ENCODE measurements at regions not wholly inside any gene's neighbourhood (a gene's known extent, or its start where the extent isn't known, plus 50 kb on each side); places are given as distances from the start of the nearest gene placed in this dataset.
"Not testable (repeated sequence)": the region's sequence is repeated elsewhere in the genome, so short reads cannot be mapped to it uniquely, and the experiment has no call there.

DNA sequence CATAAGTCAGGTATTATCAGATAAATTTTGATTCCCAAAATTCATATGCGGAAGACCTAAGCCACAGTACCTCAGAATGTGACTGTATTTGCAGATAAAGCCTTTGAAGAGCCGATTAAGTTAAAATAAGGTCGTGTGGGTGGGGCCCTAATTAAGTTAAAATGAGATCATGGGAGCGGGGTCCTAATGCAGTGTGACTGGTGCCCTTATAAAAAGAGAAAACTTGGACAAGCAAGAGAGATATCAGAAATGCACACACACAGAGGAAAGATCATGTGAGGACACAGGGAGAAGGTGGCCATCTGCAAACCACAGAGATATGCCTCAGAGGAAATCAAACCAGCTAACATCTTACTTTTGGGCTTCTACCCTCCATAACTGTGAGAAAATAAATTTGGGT is 236.1 kb downstream of the FBXO8 start:
- intact Hi-C loops (cut with micrococcal nuclease): no loop called here
- H3K4me3 Mint-ChIP-seq (ENCODE audit: low read depth): no peak overlapping the region
- peaks cover 6% of the 10 kb centered on the region for H3K9me3 Mint-ChIP-seq
- no peaks in the 10 kb centered on the region for H3K4me1 Mint-ChIP-seq (ENCODE audit: low read depth)
- H3K36me3 Mint-ChIP-seq (ENCODE audit: low read depth): no peaks in the 10 kb centered on the region
- no peak for DNase-seq (ENCODE audit: low spot score)
- H3K27ac Mint-ChIP-seq: no peak overlapping the region
- no peaks in the 10 kb centered on the region for H3K27me3 Mint-ChIP-seq (ENCODE audit: low read depth)

DNA sequence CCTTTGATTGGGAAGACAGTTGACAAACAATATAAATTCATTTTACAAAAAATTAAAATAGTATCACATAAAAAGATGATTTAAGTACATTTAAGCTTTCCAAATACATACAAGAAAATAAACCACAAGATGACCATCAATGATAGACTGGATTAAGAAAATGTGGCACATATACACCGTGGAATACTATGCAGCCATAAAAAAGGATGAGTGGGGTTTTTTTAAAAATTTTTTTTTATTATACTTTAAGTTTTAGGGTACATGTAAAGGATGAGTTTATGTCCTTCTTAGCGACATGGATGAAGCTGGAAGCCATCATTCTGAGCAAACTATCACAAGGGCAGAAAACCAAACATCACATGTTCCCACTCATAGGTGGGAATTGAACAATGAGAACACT is 237.6 kb downstream of the FBXO8 start:
- H3K27me3 Mint-ChIP-seq (ENCODE audit: low read depth); H3K36me3 Mint-ChIP-seq (ENCODE audit: low read depth); H3K4me3 Mint-ChIP-seq (ENCODE audit: low read depth); H3K27ac Mint-ChIP-seq; intact Hi-C loops (cut with micrococcal nuclease); H3K4me1 Mint-ChIP-seq (ENCODE audit: low read depth); H3K9me3 Mint-ChIP-seq; DNase-seq (ENCODE audit: low spot score): not testable (repeated sequence)

DNA sequence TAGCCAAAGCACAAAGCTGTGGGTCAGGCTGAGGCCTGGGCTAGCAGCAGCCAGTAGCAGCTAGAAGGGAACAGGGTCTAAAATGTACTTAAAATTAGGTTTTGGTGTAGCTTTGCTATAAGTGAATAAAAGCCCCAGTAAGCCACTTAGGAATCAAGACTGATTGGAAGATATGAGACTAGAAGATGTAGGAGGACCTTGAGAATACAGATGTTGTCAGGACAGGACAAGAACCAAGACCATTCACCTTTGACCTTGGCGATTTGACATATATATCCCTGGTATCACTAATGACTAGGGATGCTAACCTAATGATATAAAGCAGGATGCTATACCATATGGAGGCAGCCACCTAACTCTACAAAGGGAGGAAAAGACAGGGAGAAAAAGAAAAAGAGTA is 238.1 kb downstream of the FBXO8 start:
- Mint-ChIP-seq H3K27ac (no peak overlapping the region), H3K36me3 (ENCODE audit: low read depth) (no peaks in the 10 kb centered on the region), H3K4me3 (ENCODE audit: low read depth) (no peak overlapping the region), H3K27me3 (ENCODE audit: low read depth) (no peaks in the 10 kb centered on the region), H3K4me1 (ENCODE audit: low read depth) (no peaks in the 10 kb centered on the region), H3K9me3 (peaks cover 6% of the 10 kb centered on the region)
- no peak for DNase-seq (ENCODE audit: low spot score)
- intact Hi-C loops (cut with micrococcal nuclease): no loop called here

DNA sequence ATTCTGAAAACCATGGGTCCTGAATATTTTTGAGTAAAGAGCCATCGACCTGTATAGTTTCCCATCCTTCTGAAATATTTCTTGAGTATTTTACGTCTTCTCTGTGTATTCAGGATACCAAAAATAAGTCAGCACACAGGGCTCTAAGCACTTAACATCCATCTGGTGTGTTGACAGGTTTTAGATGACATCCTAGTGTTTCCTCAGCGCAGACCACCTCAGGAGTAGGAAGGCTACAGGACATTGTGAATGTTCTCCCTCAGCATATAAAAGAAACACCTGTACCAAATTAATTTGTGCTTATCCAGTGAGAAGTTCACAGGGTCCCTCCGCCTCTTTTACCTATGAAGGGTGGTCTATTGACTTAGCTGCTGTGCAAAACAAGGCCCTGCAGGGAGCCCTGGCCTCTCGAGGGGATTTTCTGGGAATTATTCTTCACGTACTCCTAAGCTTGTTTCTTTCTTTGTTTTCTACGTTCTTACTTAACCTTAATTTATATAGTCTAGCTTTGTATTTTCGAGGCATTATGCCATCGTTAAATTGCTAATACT is 241.8 kb downstream of the FBXO8 start:
- intact Hi-C loops (cut with micrococcal nuclease): no loop called here
- Mint-ChIP-seq H3K27me3 (ENCODE audit: low read depth) (no peaks in the 10 kb centered on the region), H3K9me3 (peaks cover 6% of the 10 kb centered on the region), H3K4me1 (ENCODE audit: low read depth) (no peaks in the 10 kb centered on the region), H3K36me3 (ENCODE audit: low read depth) (no peaks in the 10 kb centered on the region), H3K27ac (no peak overlapping the region), H3K4me3 (ENCODE audit: low read depth) (no peak overlapping the region)
- DNase-seq (ENCODE audit: low spot score): no peak

DNA sequence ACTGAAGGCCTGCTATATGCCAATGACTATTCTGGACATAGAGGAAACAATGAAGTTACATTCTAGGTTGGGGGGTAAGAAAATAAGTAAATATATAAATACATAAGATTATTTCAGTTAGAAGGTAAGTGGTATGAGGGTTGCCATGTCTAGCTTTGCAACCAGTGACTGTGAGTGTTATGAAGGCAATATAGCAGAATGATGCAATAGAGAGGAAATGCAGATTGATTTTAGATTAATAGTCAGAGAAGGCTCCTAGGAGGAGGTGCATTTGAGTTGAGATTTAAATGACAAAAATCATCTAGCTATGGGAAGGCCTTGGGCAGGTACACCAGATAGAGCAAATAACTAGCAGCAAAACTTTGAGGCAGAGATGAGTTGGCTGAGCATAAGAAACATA is 243.2 kb downstream of the FBXO8 start:
- intact Hi-C loops (cut with micrococcal nuclease): no loop called here
- H3K27me3 Mint-ChIP-seq (ENCODE audit: low read depth): no peaks in the 10 kb centered on the region
- no peak overlapping the region for H3K4me3 Mint-ChIP-seq (ENCODE audit: low read depth)
- H3K36me3 Mint-ChIP-seq (ENCODE audit: low read depth): no peaks in the 10 kb centered on the region
- DNase-seq (ENCODE audit: low spot score): no peak
- no peak overlapping the region for H3K27ac Mint-ChIP-seq
- peaks cover 2% of the 10 kb centered on the region for H3K9me3 Mint-ChIP-seq
- H3K4me1 Mint-ChIP-seq (ENCODE audit: low read depth): no peaks in the 10 kb centered on the region

DNA sequence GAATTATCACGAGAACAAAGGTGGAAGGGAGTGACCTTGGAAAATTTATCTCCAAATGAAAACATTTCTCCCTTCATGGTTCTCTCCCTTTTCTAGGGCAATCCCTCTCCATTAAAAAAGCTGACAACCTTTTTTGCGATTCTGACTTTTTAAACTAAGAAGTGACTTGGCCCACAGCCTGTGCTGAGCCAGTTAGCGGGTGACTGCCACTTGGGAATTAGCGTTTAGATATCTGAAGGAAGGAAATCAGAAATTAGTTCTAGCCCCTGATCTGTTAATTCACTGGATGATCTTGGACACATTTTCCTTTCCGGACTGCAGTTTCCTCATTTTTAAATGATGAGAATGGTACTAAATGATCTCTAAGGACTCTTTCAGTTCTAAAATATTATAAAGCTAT is 245.0 kb downstream of the FBXO8 start:
- no peaks in the 10 kb centered on the region for H3K36me3 Mint-ChIP-seq (ENCODE audit: low read depth)
- DNase-seq (ENCODE audit: low spot score): no peak
- H3K4me3 Mint-ChIP-seq (ENCODE audit: low read depth): no peak overlapping the region
- no peaks in the 10 kb centered on the region for H3K4me1 Mint-ChIP-seq (ENCODE audit: low read depth)
- intact Hi-C loops (cut with micrococcal nuclease): no loop called here
- H3K27ac Mint-ChIP-seq: no peak overlapping the region
- no peaks in the 10 kb centered on the region for H3K9me3 Mint-ChIP-seq
- no peaks in the 10 kb centered on the region for H3K27me3 Mint-ChIP-seq (ENCODE audit: low read depth)

- intact Hi-C loops (cut with micrococcal nuclease): no loop called here
- H3K9me3 Mint-ChIP-seq: no peaks in the 10 kb centered on the region
- DNase-seq (ENCODE audit: low spot score): no peak
- H3K27ac Mint-ChIP-seq: no peak overlapping the region
- no peak overlapping the region for H3K4me3 Mint-ChIP-seq (ENCODE audit: low read depth)
- H3K4me1 Mint-ChIP-seq (ENCODE audit: low read depth): no peaks in the 10 kb centered on the region
- H3K27me3 Mint-ChIP-seq (ENCODE audit: low read depth): no peaks in the 10 kb centered on the region
- H3K36me3 Mint-ChIP-seq (ENCODE audit: low read depth): no peaks in the 10 kb centered on the region
These were observed 245.8 kb downstream of the FBXO8 start for GRCh38 chr4:174037631-174038030.

GRCh38 chr4:174037049-174037448 is 246.4 kb downstream of the FBXO8 start:
- intact Hi-C loops (cut with micrococcal nuclease): no loop called here
- H3K4me3 Mint-ChIP-seq (ENCODE audit: low read depth): no peak overlapping the region
- H3K9me3 Mint-ChIP-seq: no peaks in the 10 kb centered on the region
- H3K27ac Mint-ChIP-seq: no peak overlapping the region
- H3K4me1 Mint-ChIP-seq (ENCODE audit: low read depth): no peaks in the 10 kb centered on the region
- no peaks in the 10 kb centered on the region for H3K27me3 Mint-ChIP-seq (ENCODE audit: low read depth)
- no peak for DNase-seq (ENCODE audit: low spot score)
- H3K36me3 Mint-ChIP-seq (ENCODE audit: low read depth): no peaks in the 10 kb centered on the region

DNA sequence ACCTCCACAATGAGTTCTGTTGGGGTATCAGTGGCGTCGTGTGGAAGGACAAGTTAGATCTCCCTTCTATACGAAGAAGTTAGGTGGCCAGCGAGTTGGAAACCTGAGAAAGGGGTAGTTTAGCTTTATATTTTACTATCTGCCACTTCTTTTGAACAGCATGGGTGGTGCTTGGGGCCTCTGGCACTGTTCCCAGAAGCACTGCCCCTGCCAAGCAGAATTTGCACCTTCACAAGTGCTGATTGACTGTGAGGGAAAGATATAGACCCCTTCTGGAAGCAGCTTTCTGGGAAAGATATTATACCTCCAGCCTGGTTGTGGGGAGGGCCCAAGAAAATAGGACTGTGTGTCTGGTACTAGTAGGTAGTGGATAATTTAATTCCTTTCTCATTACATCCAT is 246.9 kb downstream of the FBXO8 start:
- H3K27ac Mint-ChIP-seq: no peak overlapping the region
- no peaks in the 10 kb centered on the region for H3K4me1 Mint-ChIP-seq (ENCODE audit: low read depth)
- no peaks in the 10 kb centered on the region for H3K36me3 Mint-ChIP-seq (ENCODE audit: low read depth)
- H3K4me3 Mint-ChIP-seq (ENCODE audit: low read depth): no peak overlapping the region
- H3K27me3 Mint-ChIP-seq (ENCODE audit: low read depth): no peaks in the 10 kb centered on the region
- DNase-seq (ENCODE audit: low spot score): no peak
- intact Hi-C loops (cut with micrococcal nuclease): no loop called here
- H3K9me3 Mint-ChIP-seq: no peaks in the 10 kb centered on the region

GRCh38 chr4:174036111-174036510 is 247.4 kb downstream of the FBXO8 start:
- no peaks in the 10 kb centered on the region for H3K36me3 Mint-ChIP-seq (ENCODE audit: low read depth)
- no peaks in the 10 kb centered on the region for H3K9me3 Mint-ChIP-seq
- no peak for DNase-seq (ENCODE audit: low spot score)
- H3K27ac Mint-ChIP-seq: no peak overlapping the region
- H3K4me3 Mint-ChIP-seq (ENCODE audit: low read depth): no peak overlapping the region
- H3K27me3 Mint-ChIP-seq (ENCODE audit: low read depth): no peaks in the 10 kb centered on the region
- intact Hi-C loops (cut with micrococcal nuclease): no loop called here
- no peaks in the 10 kb centered on the region for H3K4me1 Mint-ChIP-seq (ENCODE audit: low read depth)

GRCh38 chr4:174023641-174024040 is 259.8 kb downstream of the FBXO8 start:
- Mint-ChIP-seq H3K9me3 (no peaks in the 10 kb centered on the region), H3K4me3 (ENCODE audit: low read depth) (no peak overlapping the region), H3K4me1 (ENCODE audit: low read depth) (no peaks in the 10 kb centered on the region), H3K27me3 (ENCODE audit: low read depth) (no peaks in the 10 kb centered on the region), H3K27ac (no peak overlapping the region), H3K36me3 (ENCODE audit: low read depth) (no peaks in the 10 kb centered on the region)
- no peak for DNase-seq (ENCODE audit: low spot score)
- intact Hi-C loops (cut with micrococcal nuclease): no loop called here

DNA sequence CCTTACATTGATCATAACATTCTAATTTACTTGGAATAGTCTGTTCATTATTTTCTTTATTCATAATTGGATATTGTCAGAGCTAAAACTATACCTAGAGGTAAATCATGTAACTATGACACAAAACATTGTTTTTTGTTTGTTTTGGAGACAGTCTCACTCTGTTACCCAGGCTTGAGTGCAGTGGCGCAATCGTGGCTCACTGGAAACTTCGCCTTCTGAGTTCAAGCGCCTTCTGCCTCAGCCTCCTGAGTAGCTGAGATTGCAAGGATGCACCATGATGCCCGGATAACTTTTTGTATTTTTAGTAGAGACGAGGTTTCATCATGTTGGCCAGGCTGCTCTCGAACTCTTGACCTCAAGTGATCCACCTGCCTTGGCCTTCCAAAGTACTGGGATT is 265.2 kb downstream of the FBXO8 start:
- H3K4me3 Mint-ChIP-seq (ENCODE audit: low read depth): no peak overlapping the region
- H3K9me3 Mint-ChIP-seq: no peaks in the 10 kb centered on the region
- no peak for DNase-seq (ENCODE audit: low spot score)
- no peak overlapping the region for H3K27ac Mint-ChIP-seq
- no peaks in the 10 kb centered on the region for H3K4me1 Mint-ChIP-seq (ENCODE audit: low read depth)
- intact Hi-C loops (cut with micrococcal nuclease): no loop called here
- no peaks in the 10 kb centered on the region for H3K36me3 Mint-ChIP-seq (ENCODE audit: low read depth)
- no peaks in the 10 kb centered on the region for H3K27me3 Mint-ChIP-seq (ENCODE audit: low read depth)

DNA sequence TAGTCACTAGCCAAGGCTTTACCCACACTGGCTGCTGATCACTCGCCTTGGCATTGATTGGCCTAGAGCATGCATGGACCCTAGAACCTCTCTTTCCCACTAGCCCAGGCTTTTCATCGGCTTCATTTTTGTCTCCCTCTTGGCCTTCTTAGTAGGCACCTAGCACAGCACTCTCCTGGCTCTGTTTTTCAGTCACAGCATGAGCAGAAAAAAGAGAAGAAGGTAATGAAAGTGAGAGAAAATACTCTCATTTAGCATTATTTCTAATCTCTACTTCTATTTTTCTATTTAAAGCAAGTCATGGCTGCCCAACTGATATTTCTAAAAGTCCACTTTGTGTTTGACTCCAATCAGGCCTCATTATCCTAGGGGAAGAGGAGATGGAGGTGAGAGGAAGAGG is 267.2 kb downstream of the FBXO8 start:
- Mint-ChIP-seq H3K4me1 (ENCODE audit: low read depth) (no peaks in the 10 kb centered on the region), H3K36me3 (ENCODE audit: low read depth) (no peaks in the 10 kb centered on the region), H3K27ac (no peak overlapping the region), H3K9me3 (no peaks in the 10 kb centered on the region), H3K27me3 (ENCODE audit: low read depth) (no peaks in the 10 kb centered on the region), H3K4me3 (ENCODE audit: low read depth) (no peak overlapping the region)
- DNase-seq (ENCODE audit: low spot score): no peak
- intact Hi-C loops (cut with micrococcal nuclease): no loop called here

- no peaks in the 10 kb centered on the region for H3K27me3 Mint-ChIP-seq (ENCODE audit: low read depth)
- intact Hi-C loops (cut with micrococcal nuclease): no loop called here
- no peaks in the 10 kb centered on the region for H3K4me1 Mint-ChIP-seq (ENCODE audit: low read depth)
- H3K9me3 Mint-ChIP-seq: no peaks in the 10 kb centered on the region
- no peak overlapping the region for H3K4me3 Mint-ChIP-seq (ENCODE audit: low read depth)
- DNase-seq (ENCODE audit: low spot score): no peak
- no peak overlapping the region for H3K27ac Mint-ChIP-seq
- H3K36me3 Mint-ChIP-seq (ENCODE audit: low read depth): no peaks in the 10 kb centered on the region
These were observed 270.6 kb downstream of the FBXO8 start for GRCh38 chr4:174012886-174013259.
